Stimulated activated CD4-positive, alpha-beta T cell treated with anti-CD3 and anti-CD28 coated beads, Interleukin-1b, Interleukin-23, amount 100 ng/mL, for 24 hours (primary cell): ENCODE measurements at regions not wholly inside any gene's neighbourhood (a gene's known extent, or its start where the extent isn't known, plus 50 kb on each side); places are given as distances from the start of the nearest gene placed in this dataset.

Experiments used
- DNase-seq, 4 experiments: peaks; one replicate each; pipeline ENCODE4 v3.0.0-alpha.2; 2020; ENCODE audit warnings: low read depth in 4 of 4, low spot score in 1 of 4

DNA sequence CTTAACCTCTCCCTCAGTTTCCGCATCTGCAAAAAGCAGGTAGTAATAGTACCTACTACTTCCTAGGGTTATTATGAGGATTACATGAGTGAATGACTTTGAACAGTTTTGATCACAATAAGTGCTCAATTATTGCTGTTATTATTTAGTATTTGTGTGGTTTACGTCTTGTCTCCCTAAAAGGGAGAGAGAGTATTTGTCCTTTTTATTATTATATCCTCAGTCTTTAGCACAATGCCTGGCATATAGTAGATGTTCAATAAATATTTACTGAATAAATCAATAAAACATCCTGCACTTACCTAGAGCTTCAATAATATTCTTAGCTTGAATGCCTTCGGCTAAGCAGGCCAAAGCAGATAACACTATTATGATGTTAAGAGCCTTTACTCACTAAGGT lies 160.0 kb downstream of the TANC2 start:
- DNase-seq, result no peak

DNA sequence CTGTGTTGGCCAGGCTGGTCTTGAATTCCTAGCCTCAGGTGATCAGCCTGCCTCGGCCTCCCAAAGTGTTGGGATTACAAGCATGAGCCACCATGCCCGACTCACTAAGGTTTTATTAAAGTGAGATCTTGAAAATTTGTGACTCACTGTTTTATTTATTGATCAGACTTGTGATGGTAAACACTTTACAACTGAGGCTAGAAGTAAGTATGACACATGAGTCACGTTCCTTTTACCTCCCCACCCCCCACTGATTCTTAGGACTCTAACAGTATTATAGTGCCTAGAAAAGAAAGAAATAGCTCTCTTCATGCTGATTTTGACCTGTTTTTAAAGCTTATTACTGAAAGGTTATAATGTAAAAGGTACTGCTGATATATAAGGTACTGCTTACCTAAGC lies 160.6 kb downstream of the TANC2 start:
- no peak for DNase-seq

DNA sequence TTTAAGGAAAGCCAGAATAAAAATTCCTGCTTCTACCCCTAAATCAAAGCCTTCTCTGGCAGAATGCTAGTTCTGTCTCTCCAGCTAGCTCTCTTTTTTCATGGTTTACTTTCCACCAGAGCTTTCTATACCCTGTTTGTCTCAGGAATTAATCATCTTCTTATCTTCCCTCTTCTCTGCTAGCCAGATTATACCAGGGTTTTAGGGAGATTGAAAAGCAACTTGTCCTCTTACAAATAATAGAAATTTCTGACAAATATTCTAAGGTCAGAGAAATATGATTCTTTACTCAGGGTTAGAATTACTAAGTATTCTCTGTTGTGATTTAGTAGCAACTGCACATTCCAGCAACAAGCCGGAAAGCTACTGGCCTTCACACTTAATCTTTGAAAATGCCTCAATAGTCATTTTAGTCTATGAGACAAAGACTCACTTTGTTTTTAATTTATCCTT lies 166.4 kb downstream of the TANC2 start:
- DNase-seq, result no peak

DNA sequence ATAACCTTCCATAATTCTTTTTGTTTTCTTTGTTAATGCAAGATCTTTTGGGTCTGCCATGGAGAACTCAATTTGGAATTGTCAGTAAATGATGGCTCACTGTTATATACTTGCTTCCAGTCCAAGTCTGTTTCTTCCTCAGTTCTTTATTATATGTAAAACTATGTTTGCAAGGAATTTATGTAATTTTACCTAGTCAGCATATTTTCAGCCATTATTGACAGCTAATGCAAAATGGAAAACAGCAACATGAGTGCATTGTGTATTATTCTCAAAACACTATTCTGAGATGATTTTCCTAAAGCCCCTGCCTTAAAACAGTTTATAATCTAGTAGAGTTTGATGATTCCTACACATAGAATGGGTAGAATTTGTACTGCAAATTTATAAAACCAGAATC lies 167.5 kb downstream of the TANC2 start:
- DNase-seq, result no peak

DNA sequence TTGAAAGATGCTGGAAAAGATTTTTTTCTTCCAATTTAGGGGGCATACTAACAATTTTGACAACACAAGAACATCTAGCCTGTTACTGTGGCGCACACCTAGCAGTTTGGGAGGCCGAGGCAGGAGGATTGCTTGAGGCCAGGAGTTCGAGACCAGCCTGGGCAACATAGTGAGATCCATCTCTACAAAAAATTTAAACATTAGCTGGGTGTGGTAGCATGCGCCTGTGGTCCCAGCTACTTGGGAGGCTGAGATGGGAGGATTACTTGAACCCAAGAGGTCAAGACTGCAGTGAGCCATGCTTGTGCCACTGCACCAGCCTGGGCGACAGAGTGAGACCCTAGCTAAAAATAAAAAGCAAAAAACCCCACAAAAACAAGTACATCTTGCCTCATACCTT lies 168.8 kb downstream of the TANC2 start:
- DNase-seq, result no peak

DNA sequence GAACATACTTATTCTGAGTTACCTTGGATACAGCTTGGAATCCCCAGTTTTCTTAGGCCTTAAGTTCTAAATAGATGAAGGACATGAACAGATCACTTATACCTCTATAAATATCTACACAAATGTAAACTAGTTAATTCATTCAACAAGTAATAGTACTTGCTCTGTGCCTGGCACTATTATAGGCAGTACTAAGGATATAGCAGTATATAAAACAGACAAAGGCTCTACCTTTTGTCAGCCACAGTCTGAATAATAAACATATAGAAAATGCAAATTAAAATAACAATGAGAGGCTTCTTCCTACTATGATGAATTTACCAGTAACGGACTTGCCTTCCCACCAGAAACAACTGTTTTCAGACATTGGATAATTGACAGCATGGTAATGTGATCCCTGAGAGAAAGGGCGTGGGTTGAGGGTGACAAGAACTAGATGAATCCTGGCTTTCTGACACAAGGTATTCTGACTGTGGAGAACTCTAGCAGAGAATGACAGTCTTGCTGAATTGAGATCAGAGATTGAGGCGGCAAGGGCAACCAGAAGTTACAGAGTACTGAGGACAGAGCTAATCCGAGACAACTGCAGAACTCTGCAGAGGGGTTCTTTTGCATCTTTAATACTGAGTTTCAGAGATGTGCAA lies 170.5 kb downstream of the TANC2 start:
- DNase-seq, result no peak

DNA sequence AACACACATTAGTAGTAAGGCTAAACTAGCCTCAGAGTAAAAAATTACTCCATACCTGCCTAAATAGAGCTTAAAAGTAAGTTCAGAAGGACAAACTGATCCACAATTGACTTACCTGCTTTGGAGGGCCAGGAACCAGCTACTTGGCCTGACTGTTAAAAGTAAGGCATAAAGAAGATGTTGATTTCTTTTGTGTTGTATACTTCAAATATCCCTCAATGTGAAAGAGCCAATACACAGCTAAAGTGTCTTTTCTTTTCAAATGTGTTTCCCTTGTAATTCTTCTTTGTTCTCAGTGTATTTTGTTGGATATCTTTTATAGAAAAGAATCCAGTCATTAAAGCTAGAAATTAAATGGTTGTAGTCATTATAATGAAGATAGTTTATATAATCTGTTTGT lies 171.1 kb downstream of the TANC2 start:
- DNase-seq, result no peak

DNA sequence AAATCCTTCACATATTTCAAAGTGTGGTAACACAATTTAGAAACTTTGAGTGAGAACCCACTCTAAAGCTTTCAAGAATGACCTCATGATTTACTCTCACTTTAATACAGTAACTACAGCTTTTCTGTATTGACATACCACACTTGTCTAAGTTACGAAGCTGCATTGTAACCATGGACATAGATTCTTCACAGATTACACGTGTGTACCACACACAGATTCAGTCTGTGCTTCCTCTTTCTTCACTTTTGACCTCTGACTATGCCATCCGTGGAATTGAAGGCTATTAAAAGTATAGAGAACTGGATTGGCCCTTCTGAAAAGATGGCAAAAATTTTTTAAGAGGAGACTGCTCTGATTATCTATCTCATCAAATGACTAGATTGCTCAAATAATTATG lies 172.7 kb downstream of the TANC2 start:
- DNase-seq, result no peak

DNA sequence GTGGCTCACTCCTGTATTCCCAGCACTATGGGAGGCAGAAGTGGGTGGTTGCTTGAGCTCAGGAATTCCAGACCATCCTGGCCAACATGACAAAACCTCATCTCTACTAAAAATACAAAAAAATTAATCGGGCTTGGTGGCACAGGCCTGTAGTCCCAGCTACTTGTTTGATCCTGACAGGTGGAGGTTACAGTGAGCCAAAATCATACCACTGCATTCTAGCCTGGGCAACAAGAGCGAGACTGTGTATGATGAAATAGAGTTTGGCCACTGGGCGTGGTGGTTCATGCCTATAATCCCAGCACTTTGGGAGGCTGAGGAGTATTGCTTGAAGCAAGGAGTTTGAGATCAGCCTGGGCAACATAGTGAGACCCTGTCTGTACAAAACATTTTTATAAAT lies 173.3 kb downstream of the TANC2 start:
- DNase-seq, result no peak

DNA sequence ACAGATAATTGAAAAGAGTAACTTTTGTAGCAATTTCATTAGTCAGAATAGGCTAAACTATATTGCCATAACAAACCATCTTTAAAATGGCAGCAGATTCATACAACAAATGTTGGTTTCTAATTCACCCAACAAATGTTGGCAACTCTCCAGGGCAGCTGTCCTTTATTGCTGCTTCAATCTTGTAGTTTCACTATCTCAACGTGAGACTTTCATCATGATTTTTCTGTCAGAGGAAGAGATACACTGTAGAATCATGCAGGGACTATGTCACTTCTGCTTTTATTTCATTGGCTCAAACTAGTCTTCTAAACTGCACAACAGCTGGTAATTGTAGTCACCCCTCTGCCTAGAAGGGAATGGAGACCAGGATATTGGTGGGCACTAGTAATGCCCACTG lies 174.2 kb downstream of the TANC2 start:
- no peak for DNase-seq

DNA sequence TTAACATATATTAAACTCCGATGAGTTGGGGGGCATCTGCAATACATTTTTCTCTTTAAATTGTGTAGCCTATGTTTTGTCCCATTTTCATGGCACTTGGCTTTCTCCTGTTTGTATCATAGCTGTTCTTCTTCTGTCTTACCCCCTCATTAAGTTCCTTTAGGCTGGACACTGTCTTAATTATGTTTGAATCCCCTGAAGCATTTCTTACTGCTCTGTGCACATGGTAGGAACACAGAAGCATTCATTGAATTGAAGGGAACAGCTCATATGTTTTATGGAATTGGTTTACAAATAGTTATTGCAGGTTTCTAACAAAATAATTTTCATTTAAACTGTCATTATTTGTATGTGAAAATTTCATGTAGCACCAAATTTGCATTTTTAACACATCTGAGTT lies 176.8 kb downstream of the TANC2 start:
- DNase-seq, result no peak

DNA sequence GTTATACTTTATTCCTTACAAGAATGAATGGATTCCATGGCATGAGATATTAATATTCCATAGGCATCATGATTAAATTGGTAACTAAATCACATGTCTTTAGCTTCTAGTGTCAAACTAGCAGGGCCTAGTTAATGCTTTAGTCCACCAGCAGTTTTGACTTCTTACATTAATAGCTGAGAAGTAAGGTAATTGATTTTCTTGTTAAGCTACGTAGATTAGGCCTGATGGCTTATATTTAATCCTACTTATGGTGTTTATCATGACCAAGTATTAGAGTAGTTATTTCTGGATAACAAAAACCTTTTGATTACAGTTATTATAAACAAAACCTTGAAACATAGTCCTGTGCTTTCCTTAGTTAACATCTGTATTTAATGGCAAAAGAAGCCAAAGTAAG lies 184.5 kb downstream of the TANC2 start:
- no peak for DNase-seq

DNA sequence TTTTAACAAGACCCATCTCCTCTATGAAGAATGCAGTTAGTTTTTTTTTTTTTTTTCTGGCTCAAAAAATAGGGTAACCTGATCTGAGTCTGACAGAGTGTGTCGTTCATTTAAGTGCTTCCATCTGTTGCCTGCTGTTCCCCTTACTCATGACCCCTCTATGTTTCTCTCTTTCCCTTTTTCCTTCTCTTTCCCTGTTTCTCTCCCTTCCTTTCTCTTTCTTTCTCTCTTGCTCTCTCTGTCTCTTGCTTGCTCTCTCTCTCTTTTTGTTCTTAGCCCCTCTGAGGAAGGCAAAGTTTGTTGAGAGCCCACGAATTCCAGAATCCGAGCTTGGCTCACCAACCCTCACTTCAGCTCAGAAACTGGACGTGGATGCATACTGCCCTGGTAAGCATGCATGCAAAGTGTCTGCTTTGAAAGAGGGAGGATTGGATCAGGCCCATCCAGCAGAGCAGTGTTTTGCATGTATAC lies 185.0 kb downstream of the TANC2 start:
- no peak for DNase-seq

DNA sequence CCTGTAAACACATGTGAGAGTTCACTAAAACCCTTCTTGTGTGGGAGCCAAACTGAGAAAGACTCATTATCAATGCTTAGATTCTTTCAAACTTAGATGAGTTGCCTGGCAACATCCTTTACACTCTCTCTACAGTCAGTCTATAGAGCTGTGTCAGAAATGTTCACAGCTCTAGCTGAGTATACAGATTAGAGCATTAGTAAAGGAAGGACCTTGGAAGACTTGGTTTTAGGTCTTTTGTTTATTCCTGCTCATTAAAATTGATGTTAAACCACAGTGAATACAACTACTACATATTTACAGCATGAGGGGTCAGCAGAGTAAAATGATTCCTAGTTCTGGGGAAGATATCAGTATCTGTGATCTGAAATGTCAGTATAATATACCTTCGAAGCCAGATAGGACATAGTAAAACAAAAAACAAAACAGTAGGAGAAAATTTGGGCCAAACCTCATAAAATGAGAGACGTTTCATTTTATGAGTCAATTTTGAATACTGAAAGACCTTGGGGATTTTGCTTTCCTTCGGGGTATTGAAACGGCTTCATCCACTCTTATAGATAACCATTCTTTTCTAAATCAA lies 186.0 kb downstream of the TANC2 start:
- DNase-seq, result no peak

DNA sequence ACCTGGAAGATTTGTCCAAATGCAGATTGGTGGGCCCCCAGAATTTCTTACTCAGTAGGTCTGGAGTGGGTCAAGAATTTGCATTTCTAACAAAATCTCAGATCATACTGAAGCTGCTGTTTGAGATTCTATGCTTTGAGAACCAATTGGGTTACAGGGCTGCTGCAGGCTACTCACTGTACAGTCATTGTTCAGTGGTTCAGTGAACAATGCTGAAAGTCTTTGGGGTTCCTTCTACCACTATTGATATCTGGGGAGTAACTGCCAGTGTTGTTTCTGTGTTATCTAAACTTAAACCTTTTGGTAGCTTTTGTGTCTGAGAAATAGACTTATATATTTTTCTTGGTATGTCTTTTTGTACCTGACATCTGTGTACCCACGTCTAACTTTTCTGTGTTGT lies 187.5 kb downstream of the TANC2 start:
- no peak for DNase-seq

DNA sequence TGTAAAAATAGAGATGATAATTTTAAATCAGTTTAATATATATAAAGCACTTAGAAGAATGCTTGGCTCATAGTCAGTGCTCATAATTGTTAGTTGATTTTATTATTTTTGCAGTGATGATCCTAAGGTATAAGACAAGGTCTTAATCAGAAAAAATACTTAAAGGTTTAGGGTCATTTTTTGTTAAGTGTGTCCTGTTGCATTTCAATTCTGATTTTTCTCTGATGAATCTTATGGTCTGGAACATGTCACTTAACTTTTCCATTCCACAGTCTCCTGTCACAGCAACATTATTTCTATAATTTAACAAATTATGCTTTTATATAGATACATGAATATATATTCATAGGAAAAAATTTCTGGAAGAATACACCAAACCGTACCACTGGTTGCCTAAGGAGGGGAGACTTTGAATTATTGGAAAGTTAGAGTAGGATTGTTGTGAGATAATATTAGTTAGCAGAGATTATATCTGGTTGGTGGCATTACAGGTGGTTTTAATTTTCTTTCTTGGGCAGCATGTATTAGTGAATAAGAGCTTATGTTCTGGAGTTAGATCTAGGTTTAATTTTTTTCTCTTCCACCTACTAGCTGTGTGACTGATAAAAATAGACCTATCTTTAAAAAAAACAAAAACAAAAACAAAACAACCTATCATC lies 188.7 kb downstream of the TANC2 start:
- no peak for DNase-seq

DNA sequence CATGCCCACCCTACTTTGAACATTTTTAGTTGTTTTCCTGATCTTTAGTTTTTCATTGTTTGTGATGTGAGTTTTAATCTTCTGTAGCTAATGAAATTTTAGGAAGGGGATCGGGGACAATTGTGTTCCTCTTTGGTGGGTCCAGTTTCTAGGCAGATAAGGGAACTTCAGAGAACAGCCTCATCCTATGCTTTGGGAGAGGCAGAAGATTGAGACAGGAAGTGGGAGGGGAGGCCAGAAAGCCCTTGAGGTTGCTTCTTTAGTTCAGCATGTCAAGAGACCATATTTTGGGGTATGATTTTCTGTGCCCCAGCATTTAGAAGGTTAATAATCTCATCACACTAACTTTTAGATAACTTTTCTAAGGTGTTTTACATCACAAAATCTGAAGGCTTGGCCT lies 191.0 kb downstream of the TANC2 start:
- DNase-seq, result no peak

DNA sequence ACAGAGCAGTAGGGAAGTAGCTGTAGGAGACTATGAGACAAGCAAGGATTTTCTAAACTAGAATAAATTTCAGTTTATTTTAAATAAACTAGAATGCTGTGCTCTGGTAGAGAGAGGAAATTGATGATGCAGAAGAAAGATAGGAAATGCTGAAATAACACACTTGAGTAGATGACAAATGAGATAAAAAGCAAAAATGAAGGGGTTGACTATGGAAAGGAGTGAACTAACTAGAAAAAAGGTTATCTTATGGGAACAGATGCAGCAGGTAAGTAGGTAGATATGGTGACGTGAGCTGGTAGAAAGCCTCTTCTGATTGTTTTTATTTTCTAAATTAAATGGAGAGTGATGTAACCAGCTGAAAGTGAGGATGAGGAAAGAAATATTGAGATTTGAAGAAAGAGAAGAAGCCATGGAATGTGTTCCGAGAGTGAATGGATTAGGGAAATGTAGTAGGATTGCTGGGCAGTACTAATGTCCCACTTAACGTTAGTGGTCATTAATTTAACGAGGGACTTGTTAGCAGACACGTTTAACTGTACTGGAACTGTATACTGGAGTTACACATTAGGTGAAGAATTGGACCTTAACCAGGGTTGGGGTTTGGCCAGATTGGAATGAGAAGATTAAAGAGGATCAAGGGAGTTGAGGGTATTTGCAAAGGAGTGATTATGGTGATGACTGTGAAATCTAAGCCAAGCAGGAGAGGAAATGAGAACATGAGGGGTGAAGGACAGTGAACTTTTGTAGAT lies 196.5 kb downstream of the TANC2 start:
- DNase-seq, result no peak

DNA sequence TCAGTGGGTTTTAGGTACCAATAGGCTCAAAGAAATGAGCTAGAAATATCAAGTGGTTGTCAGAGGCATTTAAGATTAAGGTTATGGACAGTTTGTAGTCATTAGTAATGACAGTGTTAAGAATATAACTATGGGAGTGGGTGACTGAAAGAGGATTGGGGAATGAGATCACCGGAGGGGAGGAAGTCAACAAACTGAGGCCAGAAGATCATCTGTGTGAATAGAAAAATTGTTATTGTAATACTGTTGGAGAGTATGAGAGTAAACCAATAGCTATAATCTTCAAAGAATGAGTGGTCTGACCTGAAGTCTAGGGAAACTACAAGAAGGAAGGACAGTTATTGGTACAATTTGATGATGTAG lies 197.1 kb downstream of the TANC2 start:
- DNase-seq, result no peak

DNA sequence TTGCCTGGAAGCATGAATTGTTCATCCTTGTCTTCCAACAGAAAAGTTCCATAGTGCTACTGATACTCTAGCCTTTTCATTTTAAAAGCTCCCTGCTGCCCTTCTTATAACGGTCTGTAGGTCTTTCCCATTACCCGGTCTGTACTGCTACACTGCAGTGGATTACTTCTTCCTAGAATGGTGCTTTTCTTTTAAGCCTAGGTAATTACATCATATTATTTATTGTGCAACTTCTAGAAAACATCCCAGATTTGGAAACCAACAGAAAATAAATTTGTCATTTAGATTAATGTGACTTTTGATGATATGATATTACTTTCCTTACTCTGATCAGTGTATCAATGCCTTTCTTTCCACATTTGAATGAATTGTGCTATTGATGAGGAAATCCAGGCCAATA lies 199.4 kb downstream of the TANC2 start:
- no peak for DNase-seq

DNA sequence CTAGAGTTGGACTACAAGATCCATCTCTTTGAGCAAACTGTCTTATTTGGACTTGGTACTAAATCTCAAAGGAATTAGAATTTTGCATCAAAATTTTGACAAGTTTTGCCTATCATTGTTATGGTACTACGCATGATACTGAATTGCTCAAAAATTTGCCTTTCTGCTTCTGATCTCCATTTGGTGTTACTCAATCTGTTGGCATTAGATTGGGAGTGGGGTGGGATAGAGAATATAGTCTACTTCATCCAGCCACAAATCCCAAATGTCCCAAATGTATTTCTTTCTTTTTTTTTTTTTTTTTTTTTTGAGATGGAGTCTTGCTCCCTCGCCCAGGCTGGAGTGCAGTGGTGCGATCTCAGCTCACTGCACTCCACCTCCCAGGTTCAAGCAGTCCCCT lies 204.8 kb downstream of the TANC2 start:
- no peak for DNase-seq
